Neural cell (in vitro differentiated cells): ENCODE measurements at regions not wholly inside any gene's neighbourhood (a gene's known extent, or its start where the extent isn't known, plus 50 kb on each side); places are given as distances from the start of the nearest gene placed in this dataset.

Source experiments
- H2AFZ ChIP-seq: fragments of 200-600, 300-800 bp; sonication (generic), shearing (Covaris generic); 2 replicates; pipeline ENCODE4 v1.6.0; 2014; ENCODE audit warnings: low read depth, mild to moderate bottlenecking, antibody characterized with exemption, low read length, moderate library complexity
- H3F3A ChIP-seq: fragments of 200-600 bp; shearing (Covaris generic); 2 replicates; pipeline ENCODE4 v1.6.1; 2016; ENCODE audit warnings: mild to moderate bottlenecking, moderate library complexity, mixed read lengths, antibody characterized with exemption, low read length; ENCODE audit not compliant: insufficient read depth, poor library complexity, severe bottlenecking
- H3K27ac ChIP-seq: fragments of 200-600, 300-800 bp; sonication (generic), shearing (Covaris generic); 2 replicates; pipeline ENCODE4 v1.5.1; 2014; ENCODE audit warnings: mild to moderate bottlenecking, low read length, moderate library complexity
- H3K27me3 ChIP-seq: fragments of 300-800, 200-600 bp; sonication (generic), shearing (Covaris generic); 2 replicates; pipeline ENCODE4 v1.6.0; 2014; ENCODE audit warnings: mild to moderate bottlenecking, low read depth, low read length, moderate library complexity; ENCODE audit not compliant: insufficient read depth
- H3K36me3 ChIP-seq: fragments of 300-800, 200-600 bp; sonication (generic), shearing (Covaris generic); 2 replicates; pipeline ENCODE4 v1.5.1; 2014; ENCODE audit warnings: mild to moderate bottlenecking, antibody characterized with exemption, low read length, moderate library complexity; ENCODE audit not compliant: insufficient read depth
- H3K4me2 ChIP-seq: fragments of 300-800, 200-600 bp; sonication (generic), shearing (Covaris generic); 2 replicates; pipeline ENCODE4 v1.6.0; 2014; ENCODE audit warnings: mild to moderate bottlenecking, low read length
- H3K4me3 ChIP-seq: fragments of 300-800, 200-600 bp; sonication (generic), shearing (Covaris generic); 2 replicates; pipeline ENCODE4 v1.5.1; 2014; ENCODE audit warnings: mild to moderate bottlenecking, low read length, moderate library complexity
- H3K79me2 ChIP-seq: fragments of 200-600 bp; shearing (Covaris generic); replicated peaks from 2 replicates; pipeline ENCODE4 v1.6.0; 2014; ENCODE audit warnings: mild to moderate bottlenecking, low read length, moderate library complexity; ENCODE audit not compliant: insufficient read depth
- H3K9ac ChIP-seq: fragments of 300-800, 200-600 bp; sonication (generic), shearing (Covaris generic); 2 replicates; pipeline ENCODE4 v1.6.1; 2016; ENCODE audit warnings: mild to moderate bottlenecking, low read length, mixed read lengths
- H3K9me2 ChIP-seq: fragments of 200-600 bp; shearing (Covaris generic); 2 replicates; pipeline ENCODE4 v1.6.1; 2016; ENCODE audit warnings: mild to moderate bottlenecking, low read length, mixed read lengths; ENCODE audit not compliant: insufficient read depth
- H3K9me3 ChIP-seq: fragments of 200-600, 300-800 bp; sonication (generic), shearing (Covaris generic); 2 replicates; pipeline ENCODE4 v1.6.1; 2016; ENCODE audit warnings: mild to moderate bottlenecking, mixed run types, low read length, moderate library complexity, mixed read lengths
- H4K20me1 ChIP-seq: fragments of 200-600 bp; shearing (Covaris generic); 2 replicates; pipeline ENCODE4 v1.6.1; 2016; ENCODE audit warnings: mild to moderate bottlenecking, mixed run types; ENCODE audit not compliant: insufficient read depth
- CTCF ChIP-seq: fragments of 450-650 bp; IDR thresholded peaks from 2 replicates; pipeline ENCODE4 v1.5.1; 2014; ENCODE audit warnings: antibody characterized with exemption, mild to moderate bottlenecking, moderate library complexity; ENCODE audit not compliant: poor library complexity, severe bottlenecking
- EP300 ChIP-seq: fragments of 450-650 bp; conservative IDR thresholded peaks from 2 replicates; pipeline ENCODE4 v1.6.1; 2014; ENCODE audit warnings: antibody characterized with exemption, mild to moderate bottlenecking, moderate library complexity; ENCODE audit not compliant: poor library complexity, severe bottlenecking
- EZH2 ChIP-seq: fragments of 200-600, 300-800 bp; shearing (Covaris generic), sonication (generic); IDR thresholded peaks from 2 replicates; pipeline ENCODE4 v1.6.1; 2014; ENCODE audit warnings: antibody characterized with exemption, low read length, borderline replicate concordance, mild to moderate bottlenecking; ENCODE audit not compliant: insufficient read depth, poor library complexity, severe bottlenecking
- MXI1 ChIP-seq: fragments of 450-650 bp; conservative IDR thresholded peaks from 2 replicates; pipeline ENCODE4 v1.6.1; 2014; ENCODE audit warnings: antibody characterized with exemption, mild to moderate bottlenecking; ENCODE audit not compliant: poor library complexity, severe bottlenecking
- POLR2AphosphoS5 ChIP-seq: IDR thresholded peaks from 2 replicates; pipeline ENCODE4 v1.6.1; 2012
- RAD21 ChIP-seq: fragments of 450-650 bp; conservative IDR thresholded peaks from 2 replicates; pipeline ENCODE4 v1.6.1; 2014; ENCODE audit warnings: antibody characterized with exemption, mild to moderate bottlenecking, moderate library complexity
- REST ChIP-seq: IDR thresholded peaks from 2 replicates; pipeline ENCODE4 v1.6.1; 2012; ENCODE audit warnings: borderline replicate concordance
- SMC3 ChIP-seq: fragments of 450-650 bp; conservative IDR thresholded peaks from 2 replicates; pipeline ENCODE4 v1.6.1; 2014; ENCODE audit warnings: antibody characterized with exemption, mild to moderate bottlenecking, moderate library complexity; ENCODE audit not compliant: poor library complexity
- TAF1 ChIP-seq: IDR thresholded peaks from 2 replicates; pipeline ENCODE4 v1.6.1; 2012; ENCODE audit warnings: low read depth

GRCh38 chr3:179509701-179510100, 53.0 kb upstream of the ACTL6A start:
- H3K4me2 ChIP-seq: no peak overlapping the region
- no peak overlapping the region for H3K9ac ChIP-seq
- H3K27ac ChIP-seq: no peak overlapping the region
- H3K79me2 ChIP-seq: no peaks in the 10 kb centered on the region
- H3K9me2 ChIP-seq: no peaks in the 10 kb centered on the region
- no peak overlapping the region for H2AFZ ChIP-seq
- H3K9me3 ChIP-seq: no peaks in the 10 kb centered on the region
- H3K36me3 ChIP-seq: no peaks in the 10 kb centered on the region
- no peaks in the 10 kb centered on the region for H4K20me1 ChIP-seq
- H3K4me3 ChIP-seq: no peak overlapping the region
- TF ChIP-seq EP300: no peak
- TF ChIP-seq CTCF: no peak
- TF ChIP-seq RAD21: no peak
- TF ChIP-seq SMC3: no peak
- no peak for TF ChIP-seq EZH2
- no peak for TF ChIP-seq POLR2AphosphoS5
- no peak for TF ChIP-seq MXI1
- TF ChIP-seq TAF1: no peak
- no peaks in the 10 kb centered on the region for H3K27me3 ChIP-seq
- no peaks in the 10 kb centered on the region for H3F3A ChIP-seq

- H3K9me2 ChIP-seq: no peaks in the 10 kb centered on the region
- H3F3A ChIP-seq: no peaks in the 10 kb centered on the region
- no peaks in the 10 kb centered on the region for H4K20me1 ChIP-seq
- H3K27ac ChIP-seq: peak overlapping the region; percentile 87
- no peaks in the 10 kb centered on the region for H3K79me2 ChIP-seq
- H3K36me3 ChIP-seq: no peaks in the 10 kb centered on the region
- no peak overlapping the region for H3K4me3 ChIP-seq
- H2AFZ ChIP-seq: no peak overlapping the region
- no peak overlapping the region for H3K4me2 ChIP-seq
- no peaks in the 10 kb centered on the region for H3K9me3 ChIP-seq
- no peak overlapping the region for H3K9ac ChIP-seq
- TF ChIP-seq EP300 (no peak), POLR2AphosphoS5 (no peak), TAF1 (no peak), MXI1 (no peak), SMC3 (no peak), CTCF (no peak), RAD21 (no peak), EZH2 (no peak), REST (no peak)
- no peaks in the 10 kb centered on the region for H3K27me3 ChIP-seq
These were observed 52.2 kb upstream of the ACTL6A start for GRCh38 chr3:179510496-179510895.
